ENCODE measurements at regions not wholly inside any gene's neighbourhood (a gene's known extent, or its start where the extent isn't known, plus 50 kb on each side); places are given as distances from the start of the nearest gene placed in this dataset.

- H3K9ac ChIP-seq (ENCODE audit: control insufficient read depth, insufficient read depth, low read length) = no peak overlapping the region
- SMC1A ChIA-PET (ENCODE audit: uncharacterized antibody, unreplicated experiment) = no interaction called here
- H3K4me1 ChIP-seq (ENCODE audit: control insufficient read depth, insufficient read depth, low read length) = no peaks in the 10 kb centered on the region
- CTCF ChIA-PET = interaction anchor here (1.2 to 1.6 kb wide), 4 partner anchors 8 to 145 kb away, joined by 3 to 14 read pairs (median 6); no protein-coding TSS in a partner anchor
- FAIRE-seq = no peak
- H3K27me3 ChIP-seq (replicated peaks in 1 of 2; ENCODE audit: control insufficient read depth in 2 of 2, insufficient read depth in 2 of 2, low read length in 1 of 2) = no peaks in the 10 kb centered on the region
- in situ Hi-C loops (cut with MboI) (no loop called here), intact Hi-C loops (cut with micrococcal nuclease; ENCODE audit: unreplicated experiment) (no loop called here)
- H4K20me1 ChIP-seq (ENCODE audit: control insufficient read depth, insufficient read depth) = no peaks in the 10 kb centered on the region
- no peak for ATAC-seq
- no peak overlapping the region for H2AFZ ChIP-seq (ENCODE audit: control insufficient read depth, low read depth, low read length)
- TF ChIP-seq SMARCA5 (IDR thresholded peaks at IDR 0.05) (no peak), CBX5 (IDR thresholded peaks at IDR 0.05; ENCODE audit: low read depth) (no peak), ZBED1 (IDR thresholded peaks at IDR 0.05; ENCODE audit: borderline replicate concordance) (no peak), CREM (IDR thresholded peaks at IDR 0.05; ENCODE audit: low read depth) (no peak), ZNF24 (IDR thresholded peaks at IDR 0.05) (no peak), RAD21 (IDR thresholded peaks at IDR 0.05; ENCODE audit: insufficient read depth, low read depth, low read length) (no peak), ZNF622 (IDR thresholded peaks at IDR 0.05) (no peak), CBFB (IDR thresholded peaks at IDR 0.05; ENCODE audit: low read depth) (no peak), TCF12 (IDR thresholded peaks at IDR 0.05; ENCODE audit: low read depth, low read length) (no peak), SUZ12 (IDR thresholded peaks at IDR 0.05; ENCODE audit: unreplicated experiment) (no peak), CEBPB (IDR thresholded peaks at IDR 0.05; ENCODE audit: borderline replicate concordance in 1 of 2, low read depth in 2 of 2, low read length in 2 of 2) (no peak), NFIC (IDR thresholded peaks at IDR 0.05; ENCODE audit: low read depth, low read length) (no peak), RBBP5 (conservative IDR thresholded peaks at IDR 0.05) (no peak)
- H3K79me2 ChIP-seq (ENCODE audit: control insufficient read depth, insufficient read depth, low read length) = no peaks in the 10 kb centered on the region
- no TSS peak for BruUV-seq (replicated peaks)
- no peaks in the 10 kb centered on the region for H3K9me3 ChIP-seq (replicated peaks; ENCODE audit: control insufficient read depth, insufficient read depth, low read length)
- 44% methylated on average over 6 of the region's 6 CpGs for WGBS (ENCODE audit: insufficient coverage, insufficient replicate concordance, low lambda C conversion rate, missing lambda C conversion rate)
- POLR2A ChIA-PET = no interaction called here
- RAD21 ChIA-PET (ENCODE audit: unreplicated experiment) = interaction anchor here (0.9 to 1.3 kb wide), 3 partner anchors 14 to 145 kb away, joined by 3 to 5 read pairs (median 3); no protein-coding TSS in a partner anchor
- no peak overlapping the region for H3K27ac ChIP-seq (ENCODE audit: control insufficient read depth, insufficient read depth)
- H3K4me2 ChIP-seq (ENCODE audit: control insufficient read depth, insufficient read depth) = no peak overlapping the region
- H3K36me3 ChIP-seq (ENCODE audit: control insufficient read depth in 2 of 2, insufficient read depth in 2 of 2, low read length in 1 of 2) = no peaks in the 10 kb centered on the region
- no peak for DNase-seq (ENCODE audit: low read depth, low spot score)
- no peak overlapping the region for H3K4me3 ChIP-seq
Observed at GRCh38 chr5:157961896-157962590, 103.1 kb upstream of the CLINT1 start.
